GM19452 (cell line): ENCODE measurements at regions not wholly inside any gene's neighbourhood (a gene's known extent, or its start where the extent isn't known, plus 50 kb on each side); places are given as distances from the start of the nearest gene placed in this dataset.
"Not testable (repeated sequence)": the region's sequence is repeated elsewhere in the genome, so short reads cannot be mapped to it uniquely, and the experiment has no call there.

Experiments used
- ATAC-seq: cut with Tn5 transposase; IDR thresholded peaks from one replicate; pipeline ENCODE4 v1.9.1; 2021; ENCODE audit not compliant: unreplicated experiment

DNA sequence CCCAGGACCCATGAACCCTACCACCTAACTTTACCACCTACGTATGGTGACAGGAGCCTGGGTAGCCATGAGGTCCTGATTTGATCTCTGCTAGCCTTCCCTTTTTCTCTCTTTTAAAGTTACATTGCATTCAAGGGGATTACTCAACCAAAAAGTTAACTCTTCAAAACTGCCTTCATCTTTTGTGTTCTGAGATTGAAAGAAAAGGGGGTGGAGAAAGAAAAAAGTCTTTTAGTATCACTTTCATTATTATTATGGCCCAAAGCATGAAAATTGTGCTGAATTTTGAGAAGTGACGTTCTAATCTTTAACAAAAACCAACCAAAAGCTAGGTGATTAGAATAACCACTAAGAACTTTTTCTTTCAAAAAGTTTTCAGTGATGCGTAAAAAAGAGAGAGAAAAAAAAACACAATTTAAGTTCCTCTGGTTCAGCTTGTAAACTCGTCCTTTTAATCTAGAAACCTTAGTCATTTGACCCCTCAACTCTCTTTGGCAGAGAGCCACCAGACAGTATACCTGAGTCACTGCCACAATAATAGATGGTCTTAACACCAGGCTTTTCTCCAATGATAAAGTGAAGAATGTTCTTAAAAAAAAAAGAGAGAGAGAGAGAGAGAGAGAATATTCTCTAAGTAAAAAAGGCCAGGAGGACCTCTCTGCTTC is 347.4 kb upstream of the FGF13 start:
- no peak for ATAC-seq

DNA sequence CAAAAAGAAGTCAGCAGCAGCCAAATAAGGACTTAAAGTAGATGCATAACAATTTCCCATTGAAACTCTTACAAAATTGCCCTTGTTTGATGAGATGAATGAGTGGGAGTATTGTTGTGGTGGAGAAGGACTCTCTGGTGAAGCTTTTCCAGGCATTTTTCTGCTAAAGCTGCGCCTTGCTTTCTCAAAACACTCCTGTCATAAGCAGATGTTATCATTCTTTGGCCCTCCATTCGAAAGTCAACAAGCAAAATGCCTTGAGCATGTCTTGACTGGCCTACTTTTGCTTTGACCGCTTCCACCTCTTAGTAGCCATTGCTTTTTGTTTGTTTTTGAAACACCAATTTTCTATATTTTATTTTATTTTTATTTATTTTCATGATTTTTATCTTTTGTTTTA is 340.9 kb upstream of the FGF13 start:
- ATAC-seq = no peak

DNA sequence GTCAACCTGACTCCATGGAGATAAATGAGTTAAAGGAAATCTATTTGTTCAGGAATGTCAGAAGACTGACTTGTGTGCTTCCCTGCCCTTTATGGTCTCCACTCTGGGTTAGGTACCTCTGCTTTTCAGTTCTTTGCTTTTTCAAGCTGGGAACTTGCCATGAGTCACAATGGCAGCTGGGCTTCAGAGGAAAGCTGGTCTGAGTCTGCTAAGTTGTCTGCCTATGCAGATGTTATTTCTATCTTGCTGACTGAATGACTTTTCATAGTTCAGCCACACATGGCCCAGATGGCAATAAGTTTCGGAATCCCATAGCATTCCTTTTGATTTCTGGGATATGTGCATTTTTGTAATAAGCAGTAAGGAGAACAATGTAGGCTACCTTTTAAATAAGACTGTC is 337.9 kb upstream of the FGF13 start:
- no peak for ATAC-seq

DNA sequence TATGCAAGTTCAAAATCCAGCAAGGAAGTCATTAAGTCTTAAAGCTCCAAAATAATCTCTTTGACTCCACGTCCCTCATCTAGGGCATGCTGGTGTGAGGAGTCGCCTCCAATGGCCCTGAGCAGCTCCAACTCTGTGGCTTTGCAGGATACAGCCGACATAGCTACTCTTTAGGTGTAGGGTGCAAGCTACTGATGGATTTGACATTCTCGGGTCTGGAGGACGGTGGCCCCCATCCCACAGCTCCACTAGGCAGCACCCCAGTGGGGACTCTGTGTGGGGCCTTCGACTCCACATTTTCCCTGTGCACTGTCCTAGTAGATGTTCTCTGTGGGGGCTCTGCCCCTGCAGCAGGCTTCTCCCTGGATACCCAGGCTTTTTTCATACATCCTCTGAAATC is 333.2 kb upstream of the FGF13 start:
- ATAC-seq = no peak

DNA sequence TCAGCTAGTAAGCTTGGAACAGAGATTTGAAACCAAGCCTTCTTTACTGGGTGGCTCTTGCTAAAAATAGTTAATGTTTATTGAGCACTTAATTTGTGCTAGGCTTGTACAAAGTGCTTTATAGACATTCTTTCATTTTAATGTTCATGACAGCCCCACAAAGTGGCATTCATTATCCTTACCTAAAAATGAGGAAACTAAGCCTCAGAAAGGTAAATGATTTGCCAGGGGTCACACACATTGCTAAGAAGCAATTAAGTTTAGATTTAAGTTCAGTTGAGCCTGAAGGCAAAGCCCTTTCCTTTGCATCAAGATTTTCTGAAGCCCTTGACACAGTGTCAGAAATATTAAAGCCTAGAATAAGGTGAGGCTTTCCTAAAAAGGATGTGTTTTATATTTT is 327.5 kb upstream of the FGF13 start:
- ATAC-seq = no peak

DNA sequence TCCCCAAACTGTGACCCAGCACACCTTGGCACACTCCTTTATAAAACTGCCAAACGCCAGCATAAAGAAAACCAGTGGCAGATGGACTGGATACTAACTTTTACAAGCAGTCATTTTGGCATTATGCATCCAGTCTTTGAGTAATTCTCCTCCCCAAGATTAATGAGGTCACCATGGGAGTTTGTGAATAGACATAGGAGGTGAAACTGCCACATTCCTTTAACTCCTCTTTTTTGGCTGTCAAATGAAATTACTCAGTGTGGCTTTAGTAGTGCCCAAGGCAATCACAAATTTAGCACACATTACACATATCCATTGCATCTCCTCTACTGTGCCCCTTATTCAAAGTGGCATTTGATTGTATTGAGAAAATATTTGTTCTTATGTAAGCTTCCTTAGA is 315.3 kb upstream of the FGF13 start:
- no peak for ATAC-seq

DNA sequence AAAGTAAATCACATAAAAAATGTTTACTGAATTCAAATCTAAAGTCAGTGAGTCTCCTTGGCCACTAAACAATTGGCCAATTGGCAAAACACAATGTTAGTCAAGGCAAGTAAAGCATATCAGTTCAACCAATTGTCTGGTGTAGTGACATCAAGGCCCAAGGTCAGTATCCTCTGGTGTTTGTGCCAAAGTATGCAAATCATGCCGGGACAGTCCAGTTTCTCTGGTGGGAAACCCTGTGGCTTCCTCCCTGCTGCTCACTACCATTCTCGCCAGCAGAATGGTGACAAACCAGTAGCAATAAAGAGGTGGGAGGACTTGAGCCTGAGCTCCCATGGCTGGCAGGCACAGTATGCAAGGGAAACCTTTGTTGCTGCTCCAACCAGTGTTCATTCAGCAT is 314.9 kb upstream of the FGF13 start:
- ATAC-seq = no peak

DNA sequence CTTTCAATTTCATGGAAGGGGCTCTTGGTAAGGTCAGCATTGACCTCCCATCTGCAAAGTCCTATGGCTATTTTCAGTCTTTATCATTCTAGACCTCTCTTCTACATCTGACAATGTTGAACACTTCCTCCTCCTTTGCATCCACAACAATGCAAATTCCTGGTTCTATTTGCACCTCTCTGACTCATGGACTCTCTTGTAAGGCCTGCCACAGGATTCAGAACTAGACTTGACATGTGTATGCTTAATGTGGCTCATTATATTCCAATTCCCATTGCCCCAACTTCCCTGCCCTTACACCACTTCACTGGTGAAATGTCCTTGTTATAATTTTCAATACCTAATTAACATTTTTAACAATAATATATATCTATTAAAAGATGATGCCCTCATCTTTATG is 314.3 kb upstream of the FGF13 start:
- ATAC-seq = no peak

DNA sequence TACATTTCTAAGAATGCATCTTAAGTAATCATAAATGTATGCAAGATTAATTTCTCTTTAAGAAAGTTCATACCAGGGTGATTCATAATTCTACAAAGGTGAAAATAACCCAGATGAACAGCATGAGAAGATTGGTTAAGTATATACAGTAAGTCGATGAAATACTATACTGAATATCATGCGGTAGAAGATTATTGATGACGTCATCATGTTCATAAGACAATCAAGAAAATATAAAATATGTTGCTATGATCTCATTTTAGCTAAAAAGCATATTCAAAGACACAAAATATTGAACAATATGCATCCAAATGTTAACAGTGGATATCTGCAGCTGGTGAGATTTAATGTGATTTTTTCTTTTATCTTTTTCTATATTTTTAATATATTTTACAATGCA is 312.0 kb upstream of the FGF13 start:
- no peak for ATAC-seq

DNA sequence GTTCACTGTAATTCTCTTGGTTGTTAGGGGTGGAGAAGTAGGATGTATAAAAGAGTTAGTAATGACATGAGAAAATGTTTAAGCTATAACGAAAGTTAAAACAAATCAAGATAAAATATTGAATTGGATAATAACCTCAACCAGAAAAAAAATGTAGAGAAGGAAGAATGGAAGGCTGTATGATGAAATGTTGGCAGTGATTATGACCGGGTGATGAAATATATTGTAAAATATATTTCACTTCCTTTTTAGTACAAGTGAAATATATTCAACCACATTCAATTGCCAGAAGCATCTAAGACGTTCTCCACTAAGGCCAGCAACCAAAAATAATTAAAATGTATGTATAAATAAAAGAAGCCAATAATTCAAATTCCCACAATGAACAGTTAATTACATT is 309.3 kb upstream of the FGF13 start:
- no peak for ATAC-seq

DNA sequence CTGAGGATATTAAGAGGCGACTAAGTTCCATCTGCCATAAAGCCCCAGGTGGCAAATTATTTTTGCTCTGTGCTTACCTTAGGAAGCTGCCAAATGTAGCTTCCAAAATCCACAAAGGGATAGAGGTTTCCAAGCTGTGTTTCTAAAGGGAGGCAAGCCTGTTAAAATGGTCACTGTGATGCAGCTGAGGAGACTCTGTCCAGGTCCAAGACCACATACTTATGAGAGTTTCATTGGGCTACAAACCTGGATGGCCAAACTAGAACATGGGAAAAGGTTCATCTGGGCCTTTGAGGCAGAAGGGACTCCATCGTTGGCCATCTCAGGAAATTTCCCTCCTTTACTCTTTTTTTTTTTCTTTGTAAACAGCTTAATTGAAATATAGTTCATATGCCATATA is 306.9 kb upstream of the FGF13 start:
- no peak for ATAC-seq

DNA sequence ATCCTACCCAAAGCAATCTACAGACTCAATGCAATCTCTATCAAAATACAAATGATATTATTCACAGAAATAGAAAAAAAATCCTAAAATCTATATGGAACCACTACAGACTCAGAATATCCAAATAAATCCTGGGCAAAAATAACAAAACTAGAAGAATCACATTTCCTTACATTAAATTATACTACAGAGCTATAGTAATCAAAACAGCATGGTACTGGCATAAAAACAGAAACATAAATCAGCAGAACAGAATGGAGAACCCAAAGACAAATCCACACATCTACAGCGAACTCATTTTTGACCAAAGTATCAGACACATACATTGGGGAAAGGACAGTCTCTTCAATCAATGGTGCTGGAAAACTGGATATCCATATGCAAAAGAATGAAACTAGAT is 304.1 kb upstream of the FGF13 start:
- ATAC-seq = no peak

DNA sequence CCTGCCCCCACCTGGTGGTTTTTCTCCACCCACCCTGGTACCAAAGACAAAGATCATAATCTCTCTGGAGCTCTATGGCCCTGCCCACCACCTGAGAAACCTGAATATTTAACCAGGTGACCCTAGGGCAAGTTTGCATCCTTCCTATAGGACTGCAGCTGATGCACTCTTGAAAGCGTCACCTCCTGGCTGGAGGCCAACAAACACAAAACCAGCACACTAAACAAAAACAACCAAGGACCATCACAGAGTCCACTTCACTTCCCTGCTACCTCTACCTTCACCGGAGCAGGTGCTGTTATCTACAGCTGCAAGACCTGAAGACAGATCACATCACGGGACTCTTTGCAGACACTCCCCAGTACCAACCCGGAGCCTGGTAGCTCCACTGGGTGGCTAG is 296.7 kb upstream of the FGF13 start:
- no peak for ATAC-seq

DNA sequence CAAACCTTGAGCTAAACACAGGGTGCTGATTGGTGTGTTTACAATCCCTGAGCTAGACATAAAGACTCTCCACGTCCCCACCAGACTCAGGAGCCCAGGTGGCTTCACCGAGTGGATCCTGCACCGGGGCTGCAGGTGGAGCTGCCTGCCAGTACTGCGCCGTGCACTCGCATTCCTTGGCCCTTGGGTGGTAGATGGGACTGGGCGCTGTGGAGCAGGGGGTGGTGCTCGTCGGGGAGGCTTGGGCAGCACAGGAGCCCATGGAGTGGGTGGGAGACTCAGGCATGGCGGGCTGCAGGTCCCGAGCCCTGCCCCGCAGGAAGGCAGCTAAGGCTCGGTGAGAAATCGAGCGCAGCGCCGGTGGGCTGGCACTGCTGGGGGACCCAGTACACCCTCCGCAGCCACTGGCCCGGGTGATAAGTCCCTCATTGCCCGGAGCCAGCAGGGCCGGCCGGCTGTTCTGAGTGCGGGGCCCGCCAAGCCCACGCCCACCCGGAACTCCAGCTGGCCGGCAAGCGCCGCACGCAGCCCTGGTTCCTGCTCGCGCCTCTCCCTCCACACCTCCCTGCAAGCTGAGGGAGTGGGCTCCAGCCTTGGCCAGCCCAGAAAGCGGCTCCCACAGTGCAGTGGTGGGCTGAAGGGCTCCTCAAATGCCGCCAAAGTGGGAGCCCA is 292.5 kb upstream of the FGF13 start:
- ATAC-seq = not testable (repeated sequence)

DNA sequence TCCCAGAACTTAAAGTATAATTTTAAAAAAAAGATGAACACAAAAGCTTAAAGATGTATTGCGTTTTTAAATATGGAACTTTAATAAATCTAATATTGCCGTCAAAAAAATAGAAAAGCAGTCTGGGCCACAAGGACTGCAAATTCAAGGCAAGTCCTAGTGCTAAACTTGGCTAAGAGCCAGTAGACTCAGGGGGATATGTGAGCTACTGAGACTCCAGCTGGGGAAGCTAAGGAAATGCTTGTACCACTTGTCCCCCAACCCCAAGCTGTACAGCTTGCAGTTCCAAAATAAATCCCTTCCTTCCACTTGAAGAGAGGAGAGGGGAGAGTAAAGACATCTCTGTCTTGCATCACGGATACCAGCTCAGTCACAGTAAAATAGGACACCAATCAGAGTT is 290.8 kb upstream of the FGF13 start:
- no peak for ATAC-seq

DNA sequence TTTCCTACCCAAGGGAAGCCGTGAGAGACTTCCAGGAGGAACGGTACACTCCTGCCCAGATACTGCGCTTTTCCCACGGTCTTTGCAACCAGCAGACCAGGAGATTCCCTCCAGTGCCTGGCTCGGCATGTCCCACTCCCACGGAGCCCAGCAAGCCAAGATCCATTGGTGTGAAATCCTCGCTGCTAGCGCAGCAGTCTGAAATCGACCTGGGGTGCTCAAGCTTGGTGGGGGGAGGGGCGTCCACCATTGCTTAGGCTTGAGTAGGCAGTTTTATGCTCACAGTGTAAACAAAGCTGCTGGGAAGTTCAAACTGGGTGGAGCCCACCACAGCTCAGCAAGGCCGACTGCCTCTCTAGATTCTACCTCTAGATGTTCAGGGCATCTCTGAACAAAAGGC is 284.8 kb upstream of the FGF13 start:
- no peak for ATAC-seq

DNA sequence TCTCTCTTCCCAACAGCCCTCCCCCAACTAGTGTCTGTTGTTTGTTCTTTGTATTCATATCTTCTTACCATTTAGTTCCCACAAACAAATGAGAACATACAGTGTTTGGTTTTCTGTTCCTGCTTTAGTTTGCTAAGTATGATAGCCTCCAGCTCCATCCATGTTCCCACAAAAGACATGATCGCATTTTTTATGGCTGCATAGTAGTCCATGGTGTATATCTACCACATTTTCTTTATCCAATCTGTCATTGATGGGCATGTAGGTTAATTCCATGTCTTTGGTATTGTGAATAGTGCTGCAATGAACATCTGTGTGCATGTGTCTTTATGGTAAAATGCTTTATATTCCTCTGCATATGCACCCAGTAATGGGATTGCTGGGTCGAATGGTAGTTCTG is 283.9 kb upstream of the FGF13 start:
- ATAC-seq = no peak

DNA sequence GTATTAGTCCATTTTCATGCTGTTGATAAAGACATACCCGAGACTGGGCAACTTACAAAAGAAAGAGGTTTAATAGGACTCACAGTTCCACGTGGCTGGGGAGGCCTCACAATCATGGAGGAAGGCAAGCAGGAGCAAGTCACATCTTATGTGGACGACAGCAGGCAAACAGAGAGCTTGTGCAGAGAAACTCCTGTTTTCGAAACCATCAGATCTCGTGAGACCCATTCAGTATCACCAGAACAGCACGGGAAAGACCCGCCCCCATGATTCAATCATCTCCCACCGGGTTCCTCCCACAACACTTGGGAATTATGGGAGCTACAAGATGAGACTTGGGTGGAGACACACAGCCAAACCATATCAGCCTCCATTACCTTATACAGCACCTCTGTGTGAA is 278.9 kb upstream of the FGF13 start:
- ATAC-seq = not testable (repeated sequence)

DNA sequence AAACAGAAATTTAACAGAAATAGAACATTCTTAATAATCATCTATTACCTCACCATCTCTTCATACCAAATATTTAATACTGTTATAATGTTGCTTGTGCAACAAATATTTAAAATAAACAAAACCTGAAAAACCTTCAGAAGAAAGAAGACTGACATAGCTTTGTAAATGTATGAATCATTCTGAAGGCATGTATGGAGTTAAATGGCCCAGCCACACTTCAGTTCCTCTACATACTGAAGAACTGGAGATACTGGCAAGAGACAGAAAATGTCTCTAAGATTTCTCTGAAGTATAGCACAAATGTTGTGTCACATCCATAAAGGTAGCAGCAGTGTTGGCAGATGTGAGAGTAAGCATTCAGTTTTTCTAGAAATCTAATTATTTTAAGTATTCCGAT is 275.3 kb upstream of the FGF13 start:
- no peak for ATAC-seq

DNA sequence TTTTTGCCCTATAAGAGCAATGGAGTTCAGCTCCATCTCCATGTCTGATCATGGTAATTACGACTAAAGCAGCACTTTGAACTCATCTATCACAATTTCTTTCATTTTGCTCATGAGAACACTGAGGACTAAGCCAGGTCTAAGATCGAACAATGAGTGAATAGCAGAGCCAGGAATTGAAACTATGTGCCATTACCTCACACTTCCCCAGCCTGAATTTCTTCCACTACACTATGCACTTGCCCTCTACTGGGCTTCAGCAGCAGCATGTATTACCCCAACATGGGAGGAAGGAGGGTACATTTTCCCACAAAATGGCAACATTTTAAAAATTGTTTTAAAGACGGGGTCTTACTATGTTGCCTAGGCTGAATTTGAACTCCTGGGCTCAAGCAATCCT is 274.7 kb upstream of the FGF13 start:
- no peak for ATAC-seq

DNA sequence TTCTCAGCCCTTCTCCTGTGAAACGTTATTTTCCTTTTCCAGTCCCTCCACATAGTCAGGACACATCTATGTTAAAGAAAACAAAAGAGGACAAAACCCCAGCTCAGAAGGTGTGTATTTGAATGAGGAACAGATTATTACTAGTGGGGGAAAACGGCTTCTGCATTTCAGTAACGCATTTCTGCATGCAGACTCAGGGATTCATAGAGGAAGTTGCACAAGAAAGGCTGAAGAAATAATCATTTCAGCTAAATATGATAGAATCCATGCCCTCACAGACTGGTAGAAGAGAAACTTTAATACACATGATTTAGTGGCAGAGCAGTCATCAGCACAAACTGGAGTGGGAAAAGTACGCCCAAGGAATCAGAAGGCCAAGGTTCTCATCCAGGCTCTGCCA is 270.8 kb upstream of the FGF13 start:
- no peak for ATAC-seq

DNA sequence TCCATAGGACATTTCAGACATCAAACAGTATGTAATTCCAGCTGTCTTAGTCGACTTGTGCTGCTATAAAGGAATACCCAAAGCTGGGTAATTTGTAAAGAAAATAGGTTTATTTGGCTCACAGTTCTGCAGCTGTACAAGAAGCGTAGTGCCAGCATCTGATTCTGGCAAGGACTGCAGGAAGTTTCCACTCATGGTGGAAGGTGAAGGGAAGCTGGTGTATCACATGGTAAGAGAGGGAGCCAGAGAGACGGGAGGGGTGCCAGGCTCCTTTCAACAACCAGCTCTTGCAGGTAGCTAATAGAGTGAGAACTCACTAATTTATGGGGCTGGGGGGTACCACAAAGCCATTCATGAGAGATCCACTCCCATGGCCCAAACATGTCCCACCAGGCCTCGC is 253.0 kb upstream of the FGF13 start:
- ATAC-seq = no peak

DNA sequence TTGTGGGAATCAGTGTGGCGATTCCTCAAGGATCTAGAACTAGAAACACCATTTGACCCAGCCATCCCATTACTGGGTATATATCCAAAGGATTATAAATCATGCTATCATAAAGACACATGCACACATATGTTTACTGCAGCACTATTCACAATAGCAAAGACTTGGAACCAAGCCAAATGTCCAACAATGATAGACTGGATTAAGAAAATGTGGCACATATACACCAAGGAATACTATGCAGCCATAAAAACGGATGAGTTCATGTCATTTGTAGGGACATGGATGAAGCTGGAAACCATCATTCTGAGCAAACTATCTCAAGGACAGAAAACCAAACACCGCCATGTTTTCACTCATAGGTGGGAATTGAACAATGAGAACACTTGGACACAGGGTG is 250.9 kb upstream of the FGF13 start:
- ATAC-seq = not testable (repeated sequence)
